GM12865 (cell line): ENCODE measurements at regions not wholly inside any gene's neighbourhood (a gene's known extent, or its start where the extent isn't known, plus 50 kb on each side); places are given as distances from the start of the nearest gene placed in this dataset.

Experiments
- DNase-seq: peaks from one replicate; pipeline ENCODE4 v3.0.0; 2010; ENCODE audit warnings: low read depth
- H3K4me3 ChIP-seq: 2 replicates; pipeline ENCODE4 v1.5.1; 2011; ENCODE audit warnings: mild to moderate bottlenecking, low read depth, low read length, control low read depth
- CTCF ChIP-seq: IDR thresholded peaks from 2 replicates; pipeline ENCODE4 v1.5.1; 2011; ENCODE audit warnings: low read length, control low read depth, low read depth, inconsistent platforms; ENCODE audit not compliant: insufficient read depth; ENCODE audit errors: missing control alignments

GRCh38 chr5:116853992-116854391, 279.4 kb upstream of the SEMA6A start:
- DNase-seq = no peak
- H3K4me3 ChIP-seq = no peak overlapping the region
- no peak for TF ChIP-seq CTCF

GRCh38 chr5:116848954-116849581, 274.4 kb upstream of the SEMA6A start:
- no peak for TF ChIP-seq CTCF
- no peak for DNase-seq
- H3K4me3 ChIP-seq = no peak overlapping the region

GRCh38 chr5:116847960-116848359, 273.3 kb upstream of the SEMA6A start:
- DNase-seq = no peak
- H3K4me3 ChIP-seq = no peak overlapping the region
- no peak for TF ChIP-seq CTCF

GRCh38 chr5:116844015-116844414, 269.4 kb upstream of the SEMA6A start:
- DNase-seq = peak; percentile 9
- no peak for TF ChIP-seq CTCF

GRCh38 chr5:116842514-116842961, 267.9 kb upstream of the SEMA6A start:
- H3K4me3 ChIP-seq = no peak overlapping the region
- DNase-seq = no peak
- no peak for TF ChIP-seq CTCF

More at GRCh38 chr5:116844015-116844414, 269.4 kb upstream of the SEMA6A start:
- H3K4me3 ChIP-seq = no peak overlapping the region

GRCh38 chr5:116841734-116842133, 267.1 kb upstream of the SEMA6A start:
- no peak for DNase-seq
- H3K4me3 ChIP-seq = no peak overlapping the region
- no peak for TF ChIP-seq CTCF

GRCh38 chr5:116838011-116838536, 263.5 kb upstream of the SEMA6A start:
- no peak for DNase-seq
- no peak for TF ChIP-seq CTCF
- H3K4me3 ChIP-seq = no peak overlapping the region
